GM21528 (cell line): ENCODE measurements at regions not wholly inside any gene's neighbourhood (a gene's known extent, or its start where the extent isn't known, plus 50 kb on each side); places are given as distances from the start of the nearest gene placed in this dataset.
"Not testable (repeated sequence)": the region's sequence is repeated elsewhere in the genome, so short reads cannot be mapped to it uniquely, and the experiment has no call there.

Source experiments
- ATAC-seq: cut with Tn5 transposase; IDR thresholded peaks from one replicate; pipeline ENCODE4 v1.9.1; 2021; ENCODE audit warnings: mild to moderate bottlenecking, moderate library complexity; ENCODE audit not compliant: unreplicated experiment, low FRiP score

- no peak for ATAC-seq
Observed at GRCh38 chr3:118587037-118587741, 447.5 kb downstream of the IGSF11 start.

- ATAC-seq, result no peak
Observed at GRCh38 chr3:118587847-118588246, 446.8 kb downstream of the IGSF11 start.

- no peak for ATAC-seq
Observed at GRCh38 chr3:118593277-118593670, 441.4 kb downstream of the IGSF11 start.

DNA sequence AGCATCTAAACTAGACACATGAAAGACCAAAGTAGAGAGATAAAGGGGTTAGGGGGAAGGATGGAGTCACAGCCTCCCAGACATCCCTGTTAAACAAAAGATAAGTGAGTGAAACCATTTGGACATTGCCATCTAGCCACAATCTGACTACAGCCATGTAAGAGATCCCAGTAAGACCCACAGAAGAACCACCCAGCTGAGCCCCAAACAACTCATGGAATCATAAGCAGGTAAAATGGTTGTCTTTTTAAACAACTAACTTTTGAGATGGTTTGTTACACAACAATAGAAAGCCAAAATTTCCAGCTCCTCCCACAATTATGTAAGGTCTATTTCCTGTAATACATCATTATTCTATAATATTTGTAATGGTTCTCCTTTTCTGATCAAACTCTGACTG is 437.5 kb downstream of the IGSF11 start:
- ATAC-seq, result no peak

GRCh38 chr3:118607915-118608820 is 426.5 kb downstream of the IGSF11 start:
- ATAC-seq, result no peak

DNA sequence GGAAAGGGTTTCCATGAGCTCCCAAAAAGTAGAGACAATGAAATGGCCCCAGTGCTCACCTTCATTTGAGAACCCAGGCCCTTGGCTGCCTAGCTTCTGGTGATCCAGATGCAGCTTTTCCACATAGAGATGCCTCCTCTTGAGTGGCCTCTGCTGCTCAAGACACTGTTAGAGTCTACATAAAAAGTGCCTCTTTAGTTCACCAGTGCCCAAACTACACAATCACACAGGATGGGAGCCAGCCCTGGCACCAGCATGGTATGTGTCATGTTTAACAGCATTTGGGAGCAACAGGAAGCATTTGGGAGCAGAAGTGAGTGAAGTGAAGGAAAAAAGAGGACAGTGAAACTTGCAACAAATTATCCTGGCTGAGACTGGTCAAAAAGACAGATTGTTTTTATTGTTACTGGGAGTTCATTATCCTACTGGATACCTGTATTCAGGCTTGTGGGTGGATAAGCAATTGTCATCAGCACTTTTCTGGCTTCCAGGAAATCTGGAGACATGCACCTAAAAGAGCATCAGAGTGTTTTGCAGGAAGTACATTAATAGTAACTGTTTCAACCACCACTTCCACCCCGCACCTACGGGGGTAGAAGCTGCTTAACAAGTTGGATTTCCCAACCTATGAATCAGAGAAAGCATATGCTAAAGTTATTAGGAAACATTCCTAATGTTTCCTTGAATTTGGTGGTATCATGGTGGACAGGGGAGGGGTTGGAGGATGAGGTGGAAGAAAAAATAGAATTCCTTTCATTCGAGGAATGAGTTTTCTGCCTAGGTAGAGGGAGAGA is 416.2 kb downstream of the IGSF11 start:
- ATAC-seq, result no peak

DNA sequence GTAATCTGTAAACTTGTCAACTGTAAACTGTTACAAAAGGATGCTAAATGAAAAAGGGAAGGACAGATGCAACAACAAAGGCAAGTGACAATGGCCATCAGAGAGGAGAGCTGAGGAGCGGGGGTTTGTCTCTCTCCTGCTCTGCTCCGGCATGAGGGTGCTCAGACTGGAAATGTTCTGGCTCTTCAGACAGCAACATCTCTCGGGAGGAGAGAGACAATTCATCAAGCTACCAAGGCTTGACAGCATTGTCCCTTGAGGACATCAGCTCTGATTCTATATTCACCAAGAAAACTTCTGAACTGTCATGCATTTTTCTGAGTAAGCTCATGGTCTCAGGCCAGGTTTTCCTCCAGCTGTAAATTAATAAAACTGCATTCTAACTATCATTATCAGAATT is 408.2 kb downstream of the IGSF11 start:
- no peak for ATAC-seq

DNA sequence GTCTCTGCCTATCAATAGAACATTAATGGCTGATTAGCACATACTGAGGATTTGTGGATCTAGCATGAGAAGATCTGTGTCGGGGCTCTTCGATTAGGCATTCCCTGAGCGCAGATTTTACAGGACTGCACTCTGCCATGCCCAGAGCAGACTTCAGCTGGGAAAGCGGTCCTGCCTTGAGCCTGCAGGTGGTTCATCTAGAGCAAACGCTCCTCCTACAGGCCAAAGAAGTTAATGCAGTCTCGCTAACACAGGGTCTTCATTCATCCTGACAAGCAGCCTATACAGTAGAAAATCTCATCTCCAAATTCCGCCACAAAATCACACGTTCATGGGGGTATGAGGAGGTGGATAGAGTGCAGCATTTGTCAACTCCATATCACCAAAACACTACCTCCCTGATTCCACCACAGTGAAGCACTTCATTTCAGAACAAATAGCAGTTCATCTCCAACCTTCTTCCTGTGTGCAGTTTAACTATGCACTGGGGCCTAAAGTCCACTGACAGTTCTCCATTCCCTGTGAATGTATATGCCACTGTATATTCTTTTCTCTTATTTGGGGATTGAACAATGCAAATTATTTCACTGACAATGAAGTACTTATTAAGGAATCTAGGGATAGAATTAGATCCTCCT is 405.8 kb downstream of the IGSF11 start:
- peak; percentile 98 for ATAC-seq

DNA sequence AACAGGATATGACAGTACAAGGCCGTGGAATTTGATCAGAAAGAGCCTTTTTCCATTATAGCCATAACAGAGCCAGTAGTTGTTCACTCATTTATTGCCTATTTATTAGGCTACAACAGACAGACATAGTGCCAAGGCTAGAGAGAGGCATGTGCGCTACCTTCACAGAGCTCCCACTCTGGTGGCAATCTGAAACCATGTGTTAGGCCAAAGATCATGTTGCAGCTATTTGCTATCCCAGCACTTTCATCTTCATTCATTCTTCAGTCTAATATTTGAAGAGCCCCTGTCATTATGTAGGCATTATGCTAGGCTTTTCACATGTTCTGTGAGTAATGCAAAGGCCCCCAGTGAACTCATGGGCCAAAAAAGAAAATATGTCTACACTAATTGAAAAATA is 404.8 kb downstream of the IGSF11 start:
- no peak for ATAC-seq

GRCh38 chr3:118635711-118636110 is 398.9 kb downstream of the IGSF11 start:
- no peak for ATAC-seq

DNA sequence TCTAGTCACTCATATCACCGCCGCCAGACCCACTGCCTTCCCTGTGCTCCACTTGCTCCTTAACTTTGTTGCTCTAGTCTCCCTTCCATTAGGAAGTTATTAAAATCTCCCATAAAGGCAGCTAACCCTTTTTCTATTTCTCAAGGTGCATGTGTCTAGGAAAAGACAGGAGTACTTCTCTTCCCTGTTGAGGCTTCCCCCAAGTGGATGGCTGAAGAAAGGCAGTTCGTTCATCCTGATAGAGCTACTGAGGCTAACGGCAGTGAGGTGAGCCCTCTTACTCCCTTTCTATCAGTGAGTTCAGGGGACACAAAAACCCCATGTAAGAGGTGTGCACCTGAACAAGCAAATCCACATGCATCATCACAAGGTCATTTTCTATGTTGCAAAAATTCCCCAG is 397.8 kb downstream of the IGSF11 start:
- no peak for ATAC-seq

DNA sequence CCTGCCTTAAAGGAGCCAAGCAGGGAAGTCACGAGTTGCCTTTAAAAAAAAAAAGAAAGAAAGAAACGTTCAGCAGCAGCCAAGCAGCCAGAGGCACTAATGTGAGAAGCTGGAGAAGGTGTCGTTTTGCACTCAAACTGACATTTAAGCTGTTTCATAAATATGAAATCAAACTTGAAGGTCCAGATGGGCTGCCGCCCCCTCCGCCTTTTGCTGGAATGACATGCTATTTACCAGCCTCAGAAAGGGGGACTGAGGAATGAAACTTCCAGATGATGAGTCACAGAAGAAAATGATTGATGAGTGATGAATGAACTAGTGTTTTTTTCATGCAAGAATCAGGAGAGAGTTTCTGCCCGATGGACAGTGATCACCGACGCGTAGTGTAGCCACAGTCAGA is 396.8 kb downstream of the IGSF11 start:
- no peak for ATAC-seq

DNA sequence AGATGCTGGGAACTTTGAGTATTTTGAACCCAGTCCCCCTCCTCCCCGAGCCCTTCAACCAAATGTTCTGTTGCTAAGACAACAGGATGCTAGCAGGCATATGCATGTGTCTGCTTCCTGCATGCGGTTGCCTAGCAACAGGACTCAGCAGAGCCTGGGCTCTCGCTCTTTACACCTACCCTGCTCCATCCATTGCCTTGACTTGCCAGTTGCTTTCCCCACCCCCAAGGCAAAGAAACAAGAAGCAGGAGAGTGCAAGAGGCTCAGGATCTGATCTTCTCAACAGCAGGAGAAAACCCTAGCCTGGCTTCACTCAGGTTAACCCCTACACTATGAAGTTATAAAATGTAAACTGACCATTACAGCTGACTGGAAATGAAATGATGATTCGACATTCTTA is 393.0 kb downstream of the IGSF11 start:
- ATAC-seq, result no peak

DNA sequence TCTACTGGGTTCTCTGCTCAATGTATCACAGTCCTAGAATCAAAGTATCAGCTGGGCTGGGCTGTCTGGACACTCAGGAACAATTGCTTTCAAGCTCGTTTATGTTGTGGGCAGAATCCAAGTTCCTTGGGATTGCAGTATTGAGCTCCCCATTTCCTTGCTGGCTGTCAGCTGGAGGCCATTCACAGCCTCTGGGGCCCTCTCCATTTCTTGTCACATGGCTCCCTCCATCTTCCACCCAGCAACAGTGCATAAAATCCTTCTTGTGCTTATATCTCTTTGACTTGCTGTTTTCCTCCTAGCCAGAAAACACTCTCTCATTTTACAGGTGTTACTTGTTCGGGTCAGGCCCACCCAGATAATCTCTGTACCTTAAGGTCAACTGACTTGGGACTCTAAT is 363.5 kb downstream of the IGSF11 start:
- ATAC-seq, result no peak

- ATAC-seq, result no peak
Observed at GRCh38 chr3:118675305-118675704, 359.3 kb downstream of the IGSF11 start.

GRCh38 chr3:118678663-118679062 is 356.0 kb downstream of the IGSF11 start:
- ATAC-seq, result not testable (repeated sequence)

DNA sequence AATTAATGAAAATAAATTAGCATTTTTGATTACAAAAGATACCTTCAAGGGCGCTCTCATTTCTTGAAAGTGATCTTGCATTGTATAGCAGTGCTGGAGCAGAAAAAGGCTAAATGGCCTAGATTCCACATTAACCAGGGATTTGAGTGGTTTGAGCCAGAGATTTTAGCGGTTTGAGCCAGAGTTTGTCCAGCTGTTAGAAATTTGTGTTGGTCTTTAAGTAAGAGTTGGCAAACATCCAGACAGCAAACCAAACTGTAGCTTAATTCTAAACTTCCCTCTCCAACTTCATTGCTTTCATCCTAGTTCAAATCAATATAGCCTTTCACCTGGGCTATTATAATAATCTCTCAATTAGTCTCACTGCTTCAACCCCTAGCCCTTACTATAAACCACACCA is 351.7 kb downstream of the IGSF11 start:
- no peak for ATAC-seq

- no peak for ATAC-seq
Observed at GRCh38 chr3:118683636-118684035, 351.0 kb downstream of the IGSF11 start.

- ATAC-seq, result no peak
Observed at GRCh38 chr3:118688396-118688884, 346.2 kb downstream of the IGSF11 start.

DNA sequence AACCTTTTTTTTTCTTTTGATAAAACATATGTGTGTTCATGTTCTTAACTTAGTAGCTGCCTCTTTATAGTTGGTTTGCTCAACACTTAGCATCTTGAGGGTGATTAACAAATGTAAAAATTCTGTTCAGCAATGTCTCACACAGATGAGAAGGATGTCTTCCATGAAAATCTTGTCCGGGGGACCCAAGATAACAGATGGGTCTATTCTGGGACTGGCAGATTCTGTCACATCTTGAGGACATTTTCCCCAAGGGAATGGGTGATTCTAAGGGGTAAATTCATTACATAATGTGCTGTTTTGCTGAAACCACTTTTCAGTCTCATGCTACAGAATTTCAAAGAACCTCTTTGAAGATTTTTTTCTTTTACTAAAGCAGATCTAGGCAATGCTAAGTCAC is 342.2 kb downstream of the IGSF11 start:
- ATAC-seq, result no peak
